GM12878 (cell line): ENCODE measurements at regions not wholly inside any gene's neighbourhood (a gene's known extent, or its start where the extent isn't known, plus 50 kb on each side); places are given as distances from the start of the nearest gene placed in this dataset.

Source experiments
- ATAC-seq: fragments of 200-7000 bp; cut with Tn5 transposase; 3 replicates; pipeline ENCODE4 v1.9.1; 2020; ENCODE audit warnings: mild to moderate bottlenecking, moderate library complexity
- BruUV-seq: library from RNA; stranded (reverse); fragments of 400-500 nt; replicated peaks from 2 replicates; lab custom pipeline; 2021; lab: Mats Ljungman, UMichigan
- CTCF ChIA-PET: fragments of 300-600 bp; sonication (Branson Sonifier 250); formaldehyde crosslinking; extraction: SDS; loops from one replicate; lab custom pipeline; 2021; ENCODE audit warnings: inconsistent platforms; lab: Yijun Ruan, JAX
- POLR2A ChIA-PET: fragments of 350-600 bp; formaldehyde crosslinking; extraction: SDS; loops from one replicate; lab custom pipeline; 2021; ENCODE audit warnings: inconsistent platforms; lab: Charles Lee
- RAD21 ChIA-PET: fragments of 300-600 bp; sonication (Branson Sonifier 250); formaldehyde crosslinking; loops from one replicate; lab custom pipeline; 2023; ENCODE audit warnings: antibody characterized with exemption; ENCODE audit not compliant: unreplicated experiment; lab: Charles Lee
- SMC1A ChIA-PET: fragments of 300-600 bp; sonication (Branson Sonifier 250); formaldehyde crosslinking; loops from one replicate; lab custom pipeline; 2023; ENCODE audit not compliant: unreplicated experiment, uncharacterized antibody; lab: Charles Lee
- DNase-seq: peaks from one replicate; pipeline ENCODE4 v3.0.0-alpha.2; 2011; ENCODE audit warnings: low read depth, low spot score
- FAIRE-seq: peaks from 3 replicates; lab custom pipeline; 2011; peaks lifted over from hg19 to GRCh38; lab: Jason Lieb, UNC
- H2AFZ ChIP-seq: 2 replicates; pipeline ENCODE4 v1.6.0; 2011; ENCODE audit warnings: low read depth, low read length, control low read depth; ENCODE audit not compliant: control insufficient read depth
- H3K27ac ChIP-seq: 2 replicates; pipeline ENCODE4 v1.5.1; 2011; ENCODE audit warnings: control low read depth; ENCODE audit not compliant: control insufficient read depth, insufficient read depth
- H3K27me3 ChIP-seq, 2 experiments: replicated peaks in 1 of 2; 2 replicates each; pipeline versions ENCODE4 v1.6.0 to v1.6.1; 2011; ENCODE audit warnings: low read length in 1 of 2; ENCODE audit not compliant: control insufficient read depth in 2 of 2, insufficient read depth in 2 of 2
- H3K36me3 ChIP-seq, 2 experiments: 2 replicates each; pipeline ENCODE4 v1.5.1; 2011; ENCODE audit warnings: low read length in 1 of 2; ENCODE audit not compliant: control insufficient read depth in 2 of 2, insufficient read depth in 2 of 2
- H3K4me1 ChIP-seq: 2 replicates; pipeline ENCODE4 v1.6.1; 2011; ENCODE audit warnings: mild to moderate bottlenecking, low read length, moderate library complexity, mixed read lengths; ENCODE audit not compliant: control insufficient read depth, insufficient read depth
- H3K4me2 ChIP-seq: 2 replicates; pipeline ENCODE4 v1.6.0; 2011; ENCODE audit warnings: control low read depth; ENCODE audit not compliant: control insufficient read depth, insufficient read depth
- H3K4me3 ChIP-seq: fragments of 200-600 bp; sonication (generic); 2 replicates; pipeline ENCODE4 v1.5.1; 2016
- H3K79me2 ChIP-seq: 2 replicates; pipeline ENCODE4 v1.6.0; 2011; ENCODE audit warnings: low read length; ENCODE audit not compliant: control insufficient read depth, insufficient read depth
- H3K9ac ChIP-seq: 2 replicates; pipeline ENCODE4 v1.8.0; 2011; ENCODE audit warnings: low read length, control low read depth, mixed read lengths; ENCODE audit not compliant: control insufficient read depth, insufficient read depth
- H3K9me3 ChIP-seq: replicated peaks from 3 replicates; pipeline ENCODE4 v1.5.1; 2011; ENCODE audit warnings: mild to moderate bottlenecking, low read length; ENCODE audit not compliant: control insufficient read depth, insufficient read depth
- H4K20me1 ChIP-seq: 2 replicates; pipeline ENCODE4 v1.6.0; 2011; ENCODE audit not compliant: control insufficient read depth, insufficient read depth
- BRCA1 ChIP-seq: IDR thresholded peaks from 2 replicates; pipeline ENCODE4 v1.6.1; 2011; ENCODE audit warnings: low read depth, low read length, improper control_type of control experiment
- CHD1 ChIP-seq: IDR thresholded peaks from 2 replicates; pipeline ENCODE4 v1.6.1; 2012; ENCODE audit warnings: low read depth, low read length, improper control_type of control experiment
- CTCF ChIP-seq, 3 experiments: IDR thresholded peaks in 2 of 3; conservative IDR thresholded peaks in 1 of 3; 2 replicates each; pipeline ENCODE4 v1.5.1; 2011; ENCODE audit warnings: low read depth in 3 of 3, low read length in 3 of 3, mild to moderate bottlenecking in 3 of 3, control low read depth in 2 of 3, moderate library complexity in 2 of 3, inconsistent platforms in 1 of 3, mixed read lengths in 1 of 3; ENCODE audit not compliant: control insufficient read depth in 2 of 3, insufficient read depth in 1 of 3; ENCODE audit errors: extremely low read depth in 1 of 3
- CUX1 ChIP-seq: IDR thresholded peaks from 2 replicates; pipeline ENCODE4 v1.6.1; 2012; ENCODE audit warnings: improper control_type of control experiment, low read depth, low read length; ENCODE audit not compliant: insufficient replicate concordance
- IRF5 ChIP-seq: fragments of 450-650 bp; IDR thresholded peaks from 2 replicates; pipeline ENCODE4 v1.6.1; 2017; ENCODE audit warnings: borderline replicate concordance
- JUND ChIP-seq: IDR thresholded peaks from 2 replicates; pipeline ENCODE4 v1.6.1; 2012; ENCODE audit warnings: low read depth, mild to moderate bottlenecking, low read length, improper control_type of control experiment, moderate library complexity
- NFXL1 ChIP-seq: fragments of 450-650 bp; IDR thresholded peaks from 2 replicates; pipeline ENCODE4 v1.6.1; 2017; ENCODE audit warnings: antibody characterized with exemption, mild to moderate bottlenecking, borderline replicate concordance
- RBBP5 ChIP-seq: fragments of 200-600 bp; sonication (generic); conservative IDR thresholded peaks from 2 replicates; pipeline ENCODE4 v1.6.1; 2016
- SIN3A ChIP-seq: IDR thresholded peaks from 2 replicates; pipeline ENCODE4 v1.6.1; 2012; ENCODE audit warnings: low read depth, low read length, improper control_type of control experiment
- STAT1 ChIP-seq: fragments of 450-650 bp; conservative IDR thresholded peaks from 2 replicates; pipeline ENCODE4 v1.6.1; 2014; ENCODE audit warnings: antibody characterized with exemption, mild to moderate bottlenecking
- ZBTB4 ChIP-seq: fragments of 450-650 bp; formaldehyde crosslinking; IDR thresholded peaks from 2 replicates; pipeline ENCODE4 v1.4.0; 2022; ENCODE audit warnings: mild to moderate bottlenecking, moderate library complexity
- ZSCAN29 ChIP-seq: fragments of 450-650 bp; IDR thresholded peaks from 2 replicates; pipeline ENCODE4 v1.6.1; 2017; ENCODE audit warnings: mild to moderate bottlenecking, moderate library complexity
- WGBS: methylation state at CpG from one replicate; pipeline ENCODE4 v1.1.6; 2016; ENCODE audit warnings: low lambda C conversion rate; ENCODE audit not compliant: insufficient replicate concordance, insufficient coverage; ENCODE audit errors: missing lambda C conversion rate; 5-methylcytosine and 5-hydroxymethylcytosine counted together
- in situ Hi-C: fragments of 300-500 bp; cut with MboI; formaldehyde crosslinking; loops from 9 replicates; pipeline ENCODE4 v1.14.3; 2018; ENCODE audit warnings: mixed read lengths
- intact Hi-C: fragments of 100-400 bp; cut with micrococcal nuclease; formaldehyde crosslinking; loops from one replicate; pipeline ENCODE4 v1.14.2; 2022; ENCODE audit not compliant: unreplicated experiment

GRCh38 chr1:79398501-79398900, 392.0 kb upstream of the ADGRL4 start (continued):
- TF ChIP-seq JUND, result no peak
- TF ChIP-seq IRF5, result no peak

- no peaks in the 10 kb centered on the region for H3K4me1 ChIP-seq
- H3K27ac ChIP-seq, result no peak overlapping the region
- H3K9ac ChIP-seq, result no peak overlapping the region
- BruUV-seq, result no TSS peak
- ChIA-PET RAD21 (no interaction called here), POLR2A (no interaction called here), SMC1A (no interaction called here), CTCF (no interaction called here)
- H3K4me2 ChIP-seq, result no peak overlapping the region
- no peaks in the 10 kb centered on the region for H4K20me1 ChIP-seq
- H3K36me3 ChIP-seq, result no peaks in the 10 kb centered on the region
- DNase-seq (no peak), FAIRE-seq (no peak), ATAC-seq (no peak)
- in situ Hi-C loops, result no loop called here
- intact Hi-C loops, result no loop called here
- H3K9me3 ChIP-seq, result no peaks in the 10 kb centered on the region
- 40% methylated on average over 2 of the region's 2 CpGs for WGBS
- H3K27me3 ChIP-seq, result no peaks in the 10 kb centered on the region
- no peak overlapping the region for H2AFZ ChIP-seq
- H3K4me3 ChIP-seq, result no peak overlapping the region
- H3K79me2 ChIP-seq, result no peaks in the 10 kb centered on the region
- no peak for TF ChIP-seq ZBTB4 (CRISPR knock-in tag)
- no peak for TF ChIP-seq CTCF (IDR thresholded peaks at IDR 0.05 in 2 of 3, conservative IDR thresholded peaks at IDR 0.05 in 1 of 3; ENCODE audit: control insufficient read depth in 2 of 3, extremely low read depth in 1 of 3, insufficient read depth in 1 of 3, low read depth in 3 of 3, low read length in 3 of 3)
- no peak for TF ChIP-seq RBBP5
- no peak for TF ChIP-seq STAT1
- no peak for TF ChIP-seq CUX1
- TF ChIP-seq CHD1, result no peak
- TF ChIP-seq ZSCAN29, result no peak
- no peak for TF ChIP-seq SIN3A
- no peak for TF ChIP-seq BRCA1
- TF ChIP-seq NFXL1, result no peak
Measured at GRCh38 chr1:79396901-79397300, 390.4 kb upstream of the ADGRL4 start.
